Endothelial cell of umbilical vein (primary cell): ENCODE measurements at regions not wholly inside any gene's neighbourhood (a gene's known extent, or its start where the extent isn't known, plus 50 kb on each side); places are given as distances from the start of the nearest gene placed in this dataset.

ENCODE experiments used
- BruUV-seq: library from RNA; stranded (reverse); fragments of 400-500 nt; replicated peaks from 2 replicates; lab custom pipeline; 2021; lab: Mats Ljungman, UMichigan
- CTCF ChIA-PET: fragments of 300-600, 350-600 bp; sonication (Branson Sonifier 250); formaldehyde crosslinking; loops from one replicate; lab custom pipeline; 2021; ENCODE audit warnings: antibody characterized with exemption, inconsistent platforms; lab: Charles Lee
- POLR2A ChIA-PET: fragments of 300-600, 350-600 bp; sonication (Branson Sonifier 250); formaldehyde crosslinking; loops from one replicate; lab custom pipeline; 2021; ENCODE audit warnings: antibody characterized with exemption, inconsistent platforms; lab: Charles Lee
- DNase-seq: peaks from one replicate; pipeline ENCODE4 v3.0.0-alpha.2; 2011; ENCODE audit warnings: low read depth, low spot score
- FAIRE-seq: peaks from 2 replicates; lab custom pipeline; 2011; peaks lifted over from hg19 to GRCh38; lab: Jason Lieb, UNC
- H2AFZ ChIP-seq: 2 replicates; pipeline ENCODE4 v1.6.0; 2012; ENCODE audit warnings: low read depth, low read length, control low read depth, inconsistent platforms
- H3K27ac ChIP-seq: 2 replicates; pipeline ENCODE4 v1.5.1; 2011; ENCODE audit warnings: low read depth, mild to moderate bottlenecking, control low read depth, low read length, moderate library complexity; ENCODE audit not compliant: insufficient read depth
- H3K27me3 ChIP-seq, 2 experiments: 2 replicates each; pipeline versions ENCODE4 v1.6.0 to v1.6.1; 2011; ENCODE audit warnings: low read length in 2 of 2, mixed read lengths in 1 of 2; ENCODE audit not compliant: control insufficient read depth in 2 of 2, insufficient read depth in 2 of 2
- H3K36me3 ChIP-seq, 2 experiments: 2 replicates in 1 of 2; 3 replicates in 1 of 2; pipeline ENCODE4 v1.5.1; 2011; ENCODE audit warnings: low read length in 2 of 2, mild to moderate bottlenecking in 1 of 2, moderate library complexity in 1 of 2; ENCODE audit not compliant: control insufficient read depth in 2 of 2, insufficient read depth in 2 of 2; ENCODE audit errors: extremely low read depth in 1 of 2
- H3K4me1 ChIP-seq: 3 replicates; pipeline ENCODE4 v1.5.1; 2011; ENCODE audit warnings: mild to moderate bottlenecking, low read length; ENCODE audit not compliant: control insufficient read depth, insufficient read depth; ENCODE audit errors: extremely low read depth
- H3K4me2 ChIP-seq: 2 replicates; pipeline ENCODE4 v1.6.1; 2011; ENCODE audit warnings: low read length, control low read depth, mixed read lengths; ENCODE audit not compliant: insufficient read depth
- H3K4me3 ChIP-seq, 3 experiments: fragments of 200-600 bp in 1 of 3; sonication (generic), shearing (Covaris generic) in 1 of 3; replicated peaks in 1 of 3; 2 replicates each; pipeline ENCODE4 v1.5.1; 2011 to 2016; ENCODE audit warnings: control low read depth in 3 of 3, low read length in 3 of 3, mild to moderate bottlenecking in 2 of 3, inconsistent platforms in 1 of 3, low read depth in 1 of 3, moderate library complexity in 1 of 3; ENCODE audit not compliant: insufficient read depth in 1 of 3
- H3K79me2 ChIP-seq: 2 replicates; pipeline ENCODE4 v1.6.0; 2012; ENCODE audit warnings: low read length, inconsistent platforms; ENCODE audit not compliant: control insufficient read depth, insufficient read depth
- H3K9ac ChIP-seq: replicated peaks from 2 replicates; pipeline ENCODE3; 2011; ENCODE audit warnings: low read length, control low read depth; ENCODE audit not compliant: insufficient read depth; ENCODE audit errors: extremely low read depth
- H3K9me1 ChIP-seq: replicated peaks from 3 replicates; pipeline ENCODE4 v1.6.0; 2011; ENCODE audit warnings: mild to moderate bottlenecking, low read length; ENCODE audit not compliant: control insufficient read depth, insufficient read depth; ENCODE audit errors: extremely low read depth
- H3K9me3 ChIP-seq: replicated peaks from 2 replicates; pipeline ENCODE4 v1.5.1; 2012; ENCODE audit warnings: low read length, inconsistent platforms; ENCODE audit not compliant: control insufficient read depth, insufficient read depth
- H4K20me1 ChIP-seq: replicated peaks from 2 replicates; pipeline ENCODE3; 2011; ENCODE audit warnings: mild to moderate bottlenecking, low read length; ENCODE audit not compliant: control insufficient read depth, insufficient read depth; ENCODE audit errors: extremely low read depth
- EZH2 ChIP-seq: IDR thresholded peaks from 2 replicates; pipeline ENCODE4 v1.6.1; 2012; ENCODE audit warnings: borderline replicate concordance, low read depth, mild to moderate bottlenecking, moderate library complexity, low read length, inconsistent platforms; ENCODE audit not compliant: severe bottlenecking
- FOS ChIP-seq: IDR thresholded peaks from 2 replicates; pipeline ENCODE4 v1.6.1; 2011; ENCODE audit warnings: mild to moderate bottlenecking, low read length, moderate library complexity, borderline replicate concordance; ENCODE audit not compliant: insufficient read depth
- GATA2 ChIP-seq: IDR thresholded peaks from 2 replicates; pipeline ENCODE4 v1.7.0; 2011; ENCODE audit warnings: low read depth, mild to moderate bottlenecking, moderate library complexity, mixed read lengths, low read length; ENCODE audit not compliant: insufficient read length, insufficient read depth
- JUN ChIP-seq: IDR thresholded peaks from 2 replicates; pipeline ENCODE4 v1.6.1; 2011; ENCODE audit warnings: borderline replicate concordance, low read depth; ENCODE audit not compliant: insufficient read length, insufficient read depth
- MYC ChIP-seq: IDR thresholded peaks from one replicate; pipeline ENCODE4 v1.6.1; 2011; ENCODE audit warnings: mild to moderate bottlenecking, low read depth, low read length
- POLR2A ChIP-seq: IDR thresholded peaks from 2 replicates; pipeline ENCODE4 v1.6.1; 2012; ENCODE audit warnings: low read depth, mild to moderate bottlenecking, control low read depth, low read length
- POLR2AphosphoS5 ChIP-seq: IDR thresholded peaks from 2 replicates; pipeline ENCODE4 v1.6.1; 2012; ENCODE audit warnings: low read depth, mild to moderate bottlenecking, control low read depth, low read length, moderate library complexity; ENCODE audit not compliant: insufficient read depth
- dilution Hi-C: fragments of 300-500 bp; cut with MboI; formaldehyde crosslinking; loops from one replicate; pipeline ENCODE4 v1.15.0; 2019; ENCODE audit warnings: low sequenced_read_pairs; ENCODE audit not compliant: extremely low pct_ligation_motif_present
- intact Hi-C: fragments of 100-400 bp; cut with micrococcal nuclease; formaldehyde crosslinking; loops from one replicate; pipeline ENCODE4 v1.10.0; 2022
- TF ChIP-seq, protein P1 (sequence below), 2 donors: IDR thresholded peaks; 1 replicate in 1 of 2; 2 replicates in 1 of 2; pipeline ENCODE4 v1.5.1; 2011; ENCODE audit warnings: low read length in 2 of 2, mild to moderate bottlenecking in 2 of 2, moderate library complexity in 2 of 2, control low read depth in 1 of 2, inconsistent platforms in 1 of 2, low read depth in 1 of 2; ENCODE audit not compliant: insufficient read depth in 1 of 2; ENCODE audit errors: extremely low read depth in 1 of 2
- TF ChIP-seq, protein P2 (sequence below): IDR thresholded peaks from 2 replicates; pipeline ENCODE4 v1.6.1; 2011; ENCODE audit not compliant: insufficient read depth, insufficient read length

DNA sequence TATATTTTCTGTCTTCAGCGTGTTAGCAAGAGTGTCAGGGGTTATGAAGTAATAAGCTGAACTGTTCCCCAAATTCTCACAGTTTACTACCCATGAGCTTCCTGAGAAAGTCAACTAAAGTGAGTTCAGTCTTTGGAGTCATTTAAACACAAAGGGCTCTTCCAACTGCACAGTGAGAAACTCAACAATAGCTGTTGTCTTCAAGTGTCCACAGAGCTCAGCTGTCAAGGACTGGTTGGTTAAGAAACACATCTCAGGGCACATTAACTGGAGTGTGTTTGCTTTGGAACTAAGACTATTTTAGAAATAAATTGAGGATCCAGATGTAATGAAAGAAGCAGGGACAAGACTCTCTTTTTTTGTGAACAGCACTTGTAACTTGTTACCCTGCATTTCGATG, 241.4 kb upstream of the SOX4 start:
- Histone ChIP-seq H2AFZ (no peak overlapping the region), H3K4me2 (no peak overlapping the region), H3K27me3 (no peaks in the 10 kb centered on the region), H3K79me2 (no peaks in the 10 kb centered on the region), H3K27ac (no peak overlapping the region), H3K9ac (no peak overlapping the region), H3K9me3 (no peaks in the 10 kb centered on the region), H4K20me1 (no peaks in the 10 kb centered on the region), H3K4me1 (peaks cover 4% of the 10 kb centered on the region), H3K4me3 (no peak overlapping the region), H3K9me1 (peaks cover 3% of the 10 kb centered on the region), H3K36me3 (no peaks in the 10 kb centered on the region)
- TF ChIP-seq JUN (no peak), POLR2AphosphoS5 (no peak), POLR2A (no peak), GATA2 (no peak), MYC (no peak), FOS (no peak), EZH2 (no peak)
- TF ChIP-seq, protein P1, sequence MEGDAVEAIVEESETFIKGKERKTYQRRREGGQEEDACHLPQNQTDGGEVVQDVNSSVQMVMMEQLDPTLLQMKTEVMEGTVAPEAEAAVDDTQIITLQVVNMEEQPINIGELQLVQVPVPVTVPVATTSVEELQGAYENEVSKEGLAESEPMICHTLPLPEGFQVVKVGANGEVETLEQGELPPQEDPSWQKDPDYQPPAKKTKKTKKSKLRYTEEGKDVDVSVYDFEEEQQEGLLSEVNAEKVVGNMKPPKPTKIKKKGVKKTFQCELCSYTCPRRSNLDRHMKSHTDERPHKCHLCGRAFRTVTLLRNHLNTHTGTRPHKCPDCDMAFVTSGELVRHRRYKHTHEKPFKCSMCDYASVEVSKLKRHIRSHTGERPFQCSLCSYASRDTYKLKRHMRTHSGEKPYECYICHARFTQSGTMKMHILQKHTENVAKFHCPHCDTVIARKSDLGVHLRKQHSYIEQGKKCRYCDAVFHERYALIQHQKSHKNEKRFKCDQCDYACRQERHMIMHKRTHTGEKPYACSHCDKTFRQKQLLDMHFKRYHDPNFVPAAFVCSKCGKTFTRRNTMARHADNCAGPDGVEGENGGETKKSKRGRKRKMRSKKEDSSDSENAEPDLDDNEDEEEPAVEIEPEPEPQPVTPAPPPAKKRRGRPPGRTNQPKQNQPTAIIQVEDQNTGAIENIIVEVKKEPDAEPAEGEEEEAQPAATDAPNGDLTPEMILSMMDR (IDR thresholded peaks at IDR 0.05; ENCODE audit: extremely low read depth in 1 of 2, insufficient read depth in 1 of 2, low read depth in 1 of 2, low read length in 2 of 2), result no peak
- TF ChIP-seq, protein P2, sequence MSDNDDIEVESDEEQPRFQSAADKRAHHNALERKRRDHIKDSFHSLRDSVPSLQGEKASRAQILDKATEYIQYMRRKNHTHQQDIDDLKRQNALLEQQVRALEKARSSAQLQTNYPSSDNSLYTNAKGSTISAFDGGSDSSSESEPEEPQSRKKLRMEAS, result no peak
- ChIA-PET CTCF (no interaction called here), POLR2A (no interaction called here)
- no peak for FAIRE-seq
- no peak for DNase-seq
- dilution Hi-C loops (no loop called here), intact Hi-C loops (no loop called here)
- no TSS peak for BruUV-seq
